ENCODE measurements at regions not wholly inside any gene's neighbourhood (a gene's known extent, or its start where the extent isn't known, plus 50 kb on each side); places are given as distances from the start of the nearest gene placed in this dataset.
"Not testable (repeated sequence)": the region's sequence is repeated elsewhere in the genome, so short reads cannot be mapped to it uniquely, and the experiment has no call there.

DNA sequence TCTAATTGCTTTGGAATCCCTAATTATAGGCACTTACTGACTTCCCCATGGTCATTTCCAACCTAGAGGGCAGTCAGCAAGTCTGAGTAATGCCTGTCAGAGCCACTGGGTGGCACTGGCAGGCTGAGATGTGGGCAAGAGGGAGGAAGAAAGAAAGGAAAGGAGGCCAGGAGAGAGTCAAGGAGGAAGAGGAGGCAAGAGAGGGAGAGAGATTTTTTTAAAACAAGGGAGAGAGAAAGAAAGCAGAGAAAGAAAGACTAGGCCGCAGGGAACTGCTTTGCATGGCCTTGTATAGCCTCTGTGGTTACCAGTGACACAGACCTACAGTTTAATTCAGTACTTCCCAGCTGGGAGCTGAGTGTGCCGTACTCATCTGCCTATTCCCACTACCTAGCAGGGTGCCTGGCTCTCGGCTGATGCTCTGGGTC is 210.4 kb upstream of the ADO start:
- Histone ChIP-seq H3K27me3 (no peaks in the 10 kb centered on the region), H3K4me3 (no peak overlapping the region), H3K36me3 (no peaks in the 10 kb centered on the region), H3K27ac (no peak overlapping the region), H3K9me3 (no peaks in the 10 kb centered on the region), H3K4me1 (peaks cover 0 to 5% (median 0%) of the 10 kb centered on the region in 12 donors)
- ATAC-seq = peak in 3 of 4 donors; percentile 83 to 94 (median 86)
- WGBS, 4 donors = 49 to 55% (median 54%) methylated on average over 3 of the region's 3 CpGs
- intact Hi-C loops (cut with DNase I) = loop anchor here (1.0 to 10.0 kb wide), 13 partner anchors 159 to 1231 kb away; partner anchors contain the start of gene EGR2 (in 3 of the 10)
- TF ChIP-seq POLR2A (IDR thresholded peaks at IDR 0.05) = no peak
- TF ChIP-seq, protein P1, sequence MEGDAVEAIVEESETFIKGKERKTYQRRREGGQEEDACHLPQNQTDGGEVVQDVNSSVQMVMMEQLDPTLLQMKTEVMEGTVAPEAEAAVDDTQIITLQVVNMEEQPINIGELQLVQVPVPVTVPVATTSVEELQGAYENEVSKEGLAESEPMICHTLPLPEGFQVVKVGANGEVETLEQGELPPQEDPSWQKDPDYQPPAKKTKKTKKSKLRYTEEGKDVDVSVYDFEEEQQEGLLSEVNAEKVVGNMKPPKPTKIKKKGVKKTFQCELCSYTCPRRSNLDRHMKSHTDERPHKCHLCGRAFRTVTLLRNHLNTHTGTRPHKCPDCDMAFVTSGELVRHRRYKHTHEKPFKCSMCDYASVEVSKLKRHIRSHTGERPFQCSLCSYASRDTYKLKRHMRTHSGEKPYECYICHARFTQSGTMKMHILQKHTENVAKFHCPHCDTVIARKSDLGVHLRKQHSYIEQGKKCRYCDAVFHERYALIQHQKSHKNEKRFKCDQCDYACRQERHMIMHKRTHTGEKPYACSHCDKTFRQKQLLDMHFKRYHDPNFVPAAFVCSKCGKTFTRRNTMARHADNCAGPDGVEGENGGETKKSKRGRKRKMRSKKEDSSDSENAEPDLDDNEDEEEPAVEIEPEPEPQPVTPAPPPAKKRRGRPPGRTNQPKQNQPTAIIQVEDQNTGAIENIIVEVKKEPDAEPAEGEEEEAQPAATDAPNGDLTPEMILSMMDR (IDR thresholded peaks at IDR 0.05) = peak; percentile 71 to 91 (median 86)
- DNase-seq = peak; percentile 51 to 79 (median 58)

DNA sequence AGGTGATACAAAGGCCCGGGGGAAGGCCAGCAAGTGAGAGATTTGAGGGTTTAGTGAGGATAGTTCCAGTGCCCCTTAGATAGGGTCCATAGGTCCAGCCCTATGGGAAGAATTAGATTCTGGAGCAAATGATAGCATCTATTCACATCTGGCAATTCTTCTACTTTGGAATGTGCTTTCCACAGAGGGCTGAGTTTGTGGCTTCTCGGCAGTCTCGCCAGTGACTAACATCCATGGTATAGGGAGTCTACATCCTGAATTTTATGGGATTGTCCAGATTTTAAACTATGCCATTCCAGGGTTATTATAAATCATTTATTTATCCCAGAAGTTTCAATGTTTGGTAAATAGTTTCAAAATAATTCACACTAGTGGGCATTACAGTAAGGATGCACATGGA is 207.3 kb upstream of the ADO start:
- intact Hi-C loops (cut with DNase I) = loop anchor here in 6 of 10 donors (5.0 to 10.0 kb wide), 7 partner anchors 162 to 1228 kb away; no protein-coding TSS in a partner anchor
- Histone ChIP-seq H3K27me3 (no peaks in the 10 kb centered on the region), H3K4me3 (no peak overlapping the region), H3K36me3 (no peaks in the 10 kb centered on the region), H3K4me1 (peaks cover 0 to 5% (median 0%) of the 10 kb centered on the region in 12 donors), H3K9me3 (peaks cover 0 to 15% (median 0%) of the 10 kb centered on the region in 12 donors), H3K27ac (no peak overlapping the region)
- WGBS, 4 donors = 85 to 97% (median 95%) methylated on average over 3 of the region's 3 CpGs
- DNase-seq (no peak), ATAC-seq (no peak)
- TF ChIP-seq POLR2A (IDR thresholded peaks at IDR 0.05) = no peak
- TF ChIP-seq, protein P1 (IDR thresholded peaks at IDR 0.05) = no peak

DNA sequence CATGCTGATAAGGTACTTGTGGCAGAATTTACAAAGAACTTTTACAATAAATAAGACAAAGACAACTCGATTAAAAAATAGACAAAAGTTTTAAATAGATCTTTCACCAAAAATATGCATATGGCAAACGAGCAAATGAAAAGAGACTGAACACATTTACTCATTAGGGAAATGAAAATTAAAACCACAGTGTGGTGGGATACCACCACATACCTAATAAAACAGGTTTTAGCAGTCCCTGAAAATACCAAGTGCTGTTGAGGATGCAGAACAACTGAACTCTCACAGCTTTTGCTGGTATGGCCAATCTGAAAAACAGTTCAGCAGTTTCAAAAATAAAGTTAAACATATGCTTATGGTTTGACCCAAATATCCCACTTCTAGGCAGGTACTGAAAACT is 205.4 kb upstream of the ADO start:
- H3K27ac ChIP-seq = no peak overlapping the region
- H3K36me3 ChIP-seq = no peaks in the 10 kb centered on the region
- no peak overlapping the region for H3K4me3 ChIP-seq
- no peaks in the 10 kb centered on the region for H3K27me3 ChIP-seq
- 67 to 80% (median 72%) methylated on average over 2 of the region's 2 CpGs for WGBS, 4 donors
- peaks cover 0 to 3% (median 0%) of the 10 kb centered on the region in 12 donors for H3K4me1 ChIP-seq
- intact Hi-C loops (cut with DNase I) = loop anchor here in 6 of 10 donors (5.0 to 10.0 kb wide), 7 partner anchors 164 to 1226 kb away; no protein-coding TSS in a partner anchor
- DNase-seq = no peak
- no peak for ATAC-seq
- TF ChIP-seq POLR2A (IDR thresholded peaks at IDR 0.05) = no peak
- TF ChIP-seq, protein P1 (IDR thresholded peaks at IDR 0.05) = no peak
- H3K9me3 ChIP-seq = peaks cover 0 to 15% (median 0%) of the 10 kb centered on the region in 12 donors

DNA sequence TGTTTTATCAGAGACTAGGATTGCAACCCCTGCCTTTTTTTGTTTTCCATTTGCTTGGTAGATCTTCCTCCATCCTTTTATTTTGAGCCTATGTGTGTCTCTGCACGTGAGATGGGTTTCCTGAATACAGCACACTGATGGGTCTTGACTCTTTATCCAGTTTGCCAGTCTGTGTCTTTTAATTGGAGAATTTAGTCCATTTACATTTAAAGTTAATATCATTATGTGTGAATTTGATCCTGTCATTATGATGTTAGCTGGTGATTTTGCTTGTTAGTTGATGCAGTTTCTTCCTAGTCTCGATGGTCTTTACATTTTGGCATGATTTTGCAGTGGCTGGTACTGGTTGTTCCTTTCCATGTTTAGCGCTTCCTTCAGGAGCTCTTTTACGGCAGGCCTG is 198.0 kb upstream of the ADO start:
- ATAC-seq; DNase-seq; H3K27me3 ChIP-seq; H3K9me3 ChIP-seq; H3K4me1 ChIP-seq; H3K36me3 ChIP-seq; H3K4me3 ChIP-seq; intact Hi-C loops (cut with DNase I); H3K27ac ChIP-seq: not testable (repeated sequence)
- WGBS, 4 donors = 88 to 97% (median 93%) methylated on average over 3 to 4 of the region's 4 CpGs

DNA sequence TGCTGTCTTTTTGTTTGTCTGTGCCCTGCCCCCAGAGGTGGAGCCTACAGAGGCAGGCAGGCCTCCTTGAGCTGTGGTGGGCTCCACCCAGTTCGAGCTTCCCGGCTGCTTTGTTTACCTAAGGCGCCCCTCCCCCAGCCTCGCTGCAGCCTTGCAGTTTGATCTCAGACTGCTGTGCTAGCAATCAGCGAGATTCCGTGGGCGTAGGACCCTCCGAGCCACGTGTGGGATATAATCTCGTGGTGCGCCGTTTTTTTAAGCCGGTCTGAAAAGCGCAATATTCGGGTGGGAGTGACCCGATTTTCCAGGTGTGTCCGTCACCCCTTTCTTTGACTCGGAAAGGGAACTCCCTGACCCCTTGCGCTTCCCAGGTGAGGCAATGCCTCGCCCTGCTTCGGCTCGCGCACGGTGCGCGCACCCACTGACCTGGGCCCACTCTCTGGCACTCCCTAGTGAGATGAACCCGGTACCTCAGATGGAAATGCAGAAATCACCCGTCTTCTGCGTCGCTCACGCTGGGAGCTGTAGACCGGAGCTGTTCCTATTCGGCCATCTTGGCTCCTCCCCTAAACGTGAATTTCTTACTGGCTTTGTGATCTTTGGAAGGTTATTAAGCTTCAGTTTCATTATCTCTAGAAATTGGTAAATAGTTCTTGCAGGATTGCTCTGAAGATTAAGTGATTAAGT is 196.2 kb upstream of the ADO start:
- H3K4me1 ChIP-seq; DNase-seq; H3K27me3 ChIP-seq; H3K9me3 ChIP-seq; H3K27ac ChIP-seq; H3K36me3 ChIP-seq; intact Hi-C loops (cut with DNase I); H3K4me3 ChIP-seq; ATAC-seq: not testable (repeated sequence)
- 66 to 78% (median 76%) methylated on average over 29 to 34 of the region's 34 CpGs for WGBS, 4 donors

Measured in heart left ventricle (tissue), 16 donors.